Neural crest cell (in vitro differentiated cells): ENCODE measurements at regions not wholly inside any gene's neighbourhood (a gene's known extent, or its start where the extent isn't known, plus 50 kb on each side); places are given as distances from the start of the nearest gene placed in this dataset.
"Not testable (repeated sequence)": the region's sequence is repeated elsewhere in the genome, so short reads cannot be mapped to it uniquely, and the experiment has no call there.

ENCODE experiments used
- DNase-seq: peaks from one replicate; pipeline ENCODE4 v3.0.0; 2021; ENCODE audit warnings: low read depth, mixed read lengths, low spot score
- H3K27ac Mint-ChIP-seq: one replicate; pipeline ENCODE4 v1.8.0; 2021; ENCODE audit warnings: mild to moderate bottlenecking, mixed read lengths; ENCODE audit not compliant: unreplicated experiment
- H3K27me3 Mint-ChIP-seq: 2 replicates; pipeline ENCODE4 v1.8.0; 2021; ENCODE audit warnings: low read depth, mild to moderate bottlenecking, mixed read lengths
- H3K36me3 Mint-ChIP-seq: 2 replicates; pipeline ENCODE4 v1.8.0; 2021; ENCODE audit warnings: low read depth, mild to moderate bottlenecking, mixed read lengths
- H3K4me1 Mint-ChIP-seq: 2 replicates; pipeline ENCODE4 v1.8.0; 2021; ENCODE audit warnings: mixed read lengths
- H3K4me3 Mint-ChIP-seq: one replicate; pipeline ENCODE4 v1.8.0; 2021; ENCODE audit warnings: mild to moderate bottlenecking, mixed read lengths
- H3K9me3 Mint-ChIP-seq: 2 replicates; pipeline ENCODE4 v1.8.0; 2021; ENCODE audit warnings: mixed read lengths
- CTCF ChIP-seq: fragments of 200-600 bp; sonication (generic); conservative IDR thresholded peaks from 2 replicates; pipeline ENCODE4 v1.5.0; 2021; ENCODE audit warnings: antibody characterized with exemption, mild to moderate bottlenecking

- no peak for DNase-seq
- H3K4me3 Mint-ChIP-seq, result no peak overlapping the region
- H3K36me3 Mint-ChIP-seq, result no peaks in the 10 kb centered on the region
- peaks cover 3% of the 10 kb centered on the region for H3K9me3 Mint-ChIP-seq
- H3K27me3 Mint-ChIP-seq, result no peaks in the 10 kb centered on the region
- no peak overlapping the region for H3K27ac Mint-ChIP-seq
- no peak for TF ChIP-seq CTCF
- no peaks in the 10 kb centered on the region for H3K4me1 Mint-ChIP-seq
These were observed 606.2 kb upstream of the ZFP42 start for GRCh38 chr4:187389420-187389819.

GRCh38 chr4:187390646-187391045, 604.9 kb upstream of the ZFP42 start:
- TF ChIP-seq CTCF, result no peak
- Mint-ChIP-seq H3K9me3 (no peaks in the 10 kb centered on the region), H3K27me3 (no peaks in the 10 kb centered on the region), H3K27ac (no peak overlapping the region), H3K4me1 (no peaks in the 10 kb centered on the region), H3K36me3 (no peaks in the 10 kb centered on the region), H3K4me3 (no peak overlapping the region)
- no peak for DNase-seq

GRCh38 chr4:187393531-187394344, 601.8 kb upstream of the ZFP42 start:
- no peak for TF ChIP-seq CTCF
- Mint-ChIP-seq H3K27ac (no peak overlapping the region), H3K4me3 (no peak overlapping the region), H3K36me3 (no peaks in the 10 kb centered on the region), H3K9me3 (no peaks in the 10 kb centered on the region), H3K27me3 (no peaks in the 10 kb centered on the region), H3K4me1 (no peaks in the 10 kb centered on the region)
- DNase-seq, result no peak

- Mint-ChIP-seq H3K4me3 (no peak overlapping the region), H3K27me3 (no peaks in the 10 kb centered on the region), H3K4me1 (peaks cover 6% of the 10 kb centered on the region), H3K27ac (no peak overlapping the region), H3K9me3 (peaks cover 5% of the 10 kb centered on the region), H3K36me3 (no peaks in the 10 kb centered on the region)
- DNase-seq, result no peak
- TF ChIP-seq CTCF, result no peak
These were observed 599.5 kb upstream of the ZFP42 start for GRCh38 chr4:187396106-187396505.

GRCh38 chr4:187408447-187408846, 587.1 kb upstream of the ZFP42 start:
- H3K4me1 Mint-ChIP-seq, H3K4me3 Mint-ChIP-seq, H3K27ac Mint-ChIP-seq, H3K27me3 Mint-ChIP-seq, H3K36me3 Mint-ChIP-seq, DNase-seq: not testable (repeated sequence)
- peaks cover 19% of the 10 kb centered on the region for H3K9me3 Mint-ChIP-seq

- Mint-ChIP-seq H3K27me3 (no peaks in the 10 kb centered on the region), H3K27ac (no peak overlapping the region), H3K4me1 (no peaks in the 10 kb centered on the region), H3K4me3 (no peak overlapping the region), H3K9me3 (no peaks in the 10 kb centered on the region), H3K36me3 (no peaks in the 10 kb centered on the region)
- no peak for DNase-seq
- no peak for TF ChIP-seq CTCF
These were observed 581.8 kb upstream of the ZFP42 start for GRCh38 chr4:187413564-187414358.
